ENCODE measurements at regions not wholly inside any gene's neighbourhood (a gene's known extent, or its start where the extent isn't known, plus 50 kb on each side); places are given as distances from the start of the nearest gene placed in this dataset.

- TF ChIP-seq CTCF (IDR thresholded peaks at IDR 0.05; ENCODE audit: low read depth, low read length, poor library complexity, severe bottlenecking) (no peak), EZH2phosphoT487 (IDR thresholded peaks at IDR 0.05; ENCODE audit: borderline replicate concordance, low read length) (no peak)
Measured at GRCh38 chr9:99353408-99353807, 131.3 kb downstream of the SEC61B start.

Measured in DOHH2 (cell line).